ENCODE measurements at regions not wholly inside any gene's neighbourhood (a gene's known extent, or its start where the extent isn't known, plus 50 kb on each side); places are given as distances from the start of the nearest gene placed in this dataset.
"Not testable (repeated sequence)": the region's sequence is repeated elsewhere in the genome, so short reads cannot be mapped to it uniquely, and the experiment has no call there.

DNA sequence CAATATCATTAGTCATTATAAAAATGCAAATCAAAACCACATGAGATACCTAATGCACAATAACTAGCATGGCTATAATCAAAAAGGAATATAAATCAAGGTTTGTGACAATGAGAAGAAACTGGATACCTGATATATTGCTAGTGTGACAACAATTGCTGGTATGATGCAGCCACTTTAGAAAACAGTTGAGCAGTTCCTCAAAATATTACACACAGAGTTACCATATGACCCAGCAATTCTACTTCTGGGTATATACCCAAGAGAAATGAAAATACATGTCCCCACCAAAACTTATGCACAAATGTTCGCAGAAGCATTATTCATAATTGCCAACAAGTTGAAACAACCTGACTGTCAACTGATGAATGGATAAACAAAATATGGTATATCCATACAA lies 339.7 kb upstream of the POU5F2 start:
- DNase-seq (ENCODE audit: low read depth), result no peak
- TF ChIP-seq, protein P1, sequence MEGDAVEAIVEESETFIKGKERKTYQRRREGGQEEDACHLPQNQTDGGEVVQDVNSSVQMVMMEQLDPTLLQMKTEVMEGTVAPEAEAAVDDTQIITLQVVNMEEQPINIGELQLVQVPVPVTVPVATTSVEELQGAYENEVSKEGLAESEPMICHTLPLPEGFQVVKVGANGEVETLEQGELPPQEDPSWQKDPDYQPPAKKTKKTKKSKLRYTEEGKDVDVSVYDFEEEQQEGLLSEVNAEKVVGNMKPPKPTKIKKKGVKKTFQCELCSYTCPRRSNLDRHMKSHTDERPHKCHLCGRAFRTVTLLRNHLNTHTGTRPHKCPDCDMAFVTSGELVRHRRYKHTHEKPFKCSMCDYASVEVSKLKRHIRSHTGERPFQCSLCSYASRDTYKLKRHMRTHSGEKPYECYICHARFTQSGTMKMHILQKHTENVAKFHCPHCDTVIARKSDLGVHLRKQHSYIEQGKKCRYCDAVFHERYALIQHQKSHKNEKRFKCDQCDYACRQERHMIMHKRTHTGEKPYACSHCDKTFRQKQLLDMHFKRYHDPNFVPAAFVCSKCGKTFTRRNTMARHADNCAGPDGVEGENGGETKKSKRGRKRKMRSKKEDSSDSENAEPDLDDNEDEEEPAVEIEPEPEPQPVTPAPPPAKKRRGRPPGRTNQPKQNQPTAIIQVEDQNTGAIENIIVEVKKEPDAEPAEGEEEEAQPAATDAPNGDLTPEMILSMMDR (IDR thresholded peaks at IDR 0.05; ENCODE audit: low read length, missing control alignments), result no peak
- H3K4me3 ChIP-seq (replicated peaks; ENCODE audit: low read depth, low read length), result no peak overlapping the region

DNA sequence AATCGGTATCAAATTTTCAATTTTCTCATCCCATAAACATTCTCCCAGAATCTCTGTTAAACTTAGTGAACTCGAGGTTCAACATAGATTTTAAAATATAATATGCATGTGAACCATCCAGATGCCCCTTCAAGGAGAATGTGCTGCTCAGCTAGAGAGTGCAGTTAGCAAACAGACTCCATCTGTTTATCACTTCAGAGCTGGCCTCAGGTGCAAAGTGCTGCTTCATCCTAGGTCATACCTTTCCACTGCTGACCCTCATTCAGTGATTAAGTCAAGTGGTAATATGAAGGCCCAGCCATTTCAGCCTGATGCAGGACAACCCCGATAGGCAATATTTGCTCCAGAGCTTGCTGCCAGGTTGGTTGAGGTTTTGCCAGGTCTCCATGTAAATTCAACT lies 339.0 kb upstream of the POU5F2 start:
- no peak for DNase-seq (ENCODE audit: low read depth)
- TF ChIP-seq, protein P1 (IDR thresholded peaks at IDR 0.05; ENCODE audit: low read length, missing control alignments), result no peak
- no peak overlapping the region for H3K4me3 ChIP-seq (replicated peaks; ENCODE audit: low read depth, low read length)

- DNase-seq (ENCODE audit: low read depth), result peak; percentile 30
- TF ChIP-seq, protein P1 (IDR thresholded peaks at IDR 0.05; ENCODE audit: low read length, missing control alignments), result no peak
- no peak overlapping the region for H3K4me3 ChIP-seq (replicated peaks; ENCODE audit: low read depth, low read length)
Measured at GRCh38 chr5:94072116-94072515, 330.7 kb upstream of the POU5F2 start.

- DNase-seq (ENCODE audit: low read depth), result no peak
- TF ChIP-seq, protein P1 (IDR thresholded peaks at IDR 0.05; ENCODE audit: low read length, missing control alignments), result no peak
- no peak overlapping the region for H3K4me3 ChIP-seq (replicated peaks; ENCODE audit: low read depth, low read length)
Measured at GRCh38 chr5:94066437-94067207, 325.2 kb upstream of the POU5F2 start.

DNA sequence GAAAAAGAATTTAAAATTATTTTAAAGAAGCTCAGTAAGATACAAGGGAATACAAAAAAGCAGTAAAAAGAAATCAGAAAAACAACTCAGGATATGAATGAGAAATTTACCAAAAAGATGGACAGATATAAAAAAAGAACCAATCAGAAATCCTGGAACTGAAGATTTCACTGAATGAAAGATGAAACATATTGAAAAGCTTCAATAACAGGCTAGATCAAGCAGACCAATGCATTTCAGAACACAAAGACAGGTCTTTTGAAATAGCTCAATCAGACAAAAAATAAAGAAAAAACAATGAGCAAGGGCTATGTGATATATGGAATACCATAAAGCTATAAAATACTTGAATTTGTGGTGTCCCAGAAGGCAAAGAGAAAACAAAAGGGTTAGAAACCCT lies 322.6 kb upstream of the POU5F2 start:
- DNase-seq (ENCODE audit: low read depth), result no peak
- TF ChIP-seq, protein P1 (IDR thresholded peaks at IDR 0.05; ENCODE audit: low read length, missing control alignments), result no peak
- H3K4me3 ChIP-seq (replicated peaks; ENCODE audit: low read depth, low read length), result no peak overlapping the region

- TF ChIP-seq, protein P1 (IDR thresholded peaks at IDR 0.05; ENCODE audit: low read length, missing control alignments), result no peak
- H3K4me3 ChIP-seq (replicated peaks; ENCODE audit: low read depth, low read length), result no peak overlapping the region
- no peak for DNase-seq (ENCODE audit: low read depth)
Measured at GRCh38 chr5:94057655-94058054, 316.3 kb upstream of the POU5F2 start.

GRCh38 chr5:94057217-94057616 lies 315.8 kb upstream of the POU5F2 start:
- H3K4me3 ChIP-seq (replicated peaks; ENCODE audit: low read depth, low read length), result no peak overlapping the region
- TF ChIP-seq, protein P1 (IDR thresholded peaks at IDR 0.05; ENCODE audit: low read length, missing control alignments), result no peak
- no peak for DNase-seq (ENCODE audit: low read depth)

DNA sequence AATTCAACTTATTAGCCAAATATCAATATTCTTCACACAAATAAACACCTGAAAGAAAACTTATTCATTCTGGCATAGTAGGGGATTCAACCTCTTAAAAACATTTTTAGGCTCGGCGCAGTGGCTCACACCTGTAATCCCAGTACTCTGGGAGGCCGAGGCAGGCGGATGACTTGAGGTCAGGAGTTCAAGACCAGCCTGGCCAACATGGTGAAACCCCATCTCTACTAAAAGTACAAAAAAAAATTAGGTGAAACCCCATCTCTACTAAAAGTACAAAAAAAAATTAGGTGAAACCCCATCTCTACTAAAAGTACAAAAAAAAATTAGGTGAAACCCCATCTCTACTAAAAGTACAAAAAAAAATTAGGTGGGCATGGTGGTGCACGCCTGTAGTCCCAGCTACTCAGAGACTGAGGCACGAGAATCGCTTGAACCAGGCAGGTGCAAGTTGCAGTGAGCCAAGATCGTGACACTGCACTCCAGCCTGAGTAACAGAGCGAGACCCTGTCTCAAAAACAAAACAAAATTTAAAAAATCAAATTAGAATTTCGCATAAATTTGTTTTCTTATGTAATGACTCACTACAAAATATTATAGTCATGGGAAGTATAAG lies 308.0 kb upstream of the POU5F2 start:
- H3K4me3 ChIP-seq (replicated peaks; ENCODE audit: low read depth, low read length); DNase-seq (ENCODE audit: low read depth): not testable (repeated sequence)

Measured in fibroblast of pulmonary artery (primary cell).